HepG2 (cell line): ENCODE measurements at regions not wholly inside any gene's neighbourhood (a gene's known extent, or its start where the extent isn't known, plus 50 kb on each side); places are given as distances from the start of the nearest gene placed in this dataset.
A peak's percentile ranks its signal among the peaks of the same experiment; 100 is the strongest.

Experiments
- ATAC-seq: fragments of 200-7000 bp; cut with Tn5 transposase; 3 replicates; pipeline ENCODE4 v1.9.1; 2020; ENCODE audit warnings: mild to moderate bottlenecking, moderate library complexity
- BruUV-seq: library from RNA; stranded (reverse); fragments of 400-500 nt; replicated peaks from 2 replicates; lab custom pipeline; 2021; lab: Mats Ljungman, UMichigan
- CTCF ChIA-PET: fragments of 300-600 bp; formaldehyde crosslinking; extraction: SDS; loops from one replicate; lab custom pipeline; 2021; ENCODE audit warnings: low total read pairs, inconsistent platforms, low intra/inter-chr PET ratio; lab: Yijun Ruan, JAX
- POLR2A ChIA-PET: fragments of 350-600 bp; sonication (Branson Sonifier 250); formaldehyde crosslinking; loops from one replicate; lab custom pipeline; 2020; ENCODE audit warnings: antibody characterized with exemption, inconsistent platforms; lab: Yijun Ruan, JAX
- DNase-seq: peaks from one replicate; pipeline ENCODE4 v3.0.0-alpha.2; 2015; ENCODE audit warnings: low spot score
- FAIRE-seq: peaks from 3 replicates; lab custom pipeline; 2011; peaks lifted over from hg19 to GRCh38; lab: Jason Lieb, UNC
- H2AFZ ChIP-seq: one replicate; pipeline ENCODE4 v1.6.1; 2011; ENCODE audit warnings: low read length, inconsistent platforms
- H3K27ac ChIP-seq: fragments of 300-600 bp; 3 replicates; pipeline ENCODE4 v1.8.0; 2011; ENCODE audit warnings: mixed run types, mild to moderate bottlenecking, mixed read lengths, low read length, inconsistent platforms; ENCODE audit not compliant: insufficient read depth; ENCODE audit errors: extremely low read length
- H3K27me3 ChIP-seq, 2 experiments: fragments of 200-600 bp in 1 of 2; 2 replicates in 1 of 2; 3 replicates in 1 of 2; pipeline versions ENCODE4 v1.6.0 to v1.8.0; 2011; ENCODE audit warnings: low read length in 2 of 2, mild to moderate bottlenecking in 2 of 2, moderate library complexity in 2 of 2, inconsistent platforms in 1 of 2; ENCODE audit not compliant: insufficient read depth in 2 of 2, control insufficient read depth in 1 of 2
- H3K36me3 ChIP-seq, 2 experiments: fragments of 200-600 bp in 1 of 2; replicated peaks in 1 of 2; 2 replicates in 1 of 2; 3 replicates in 1 of 2; pipeline versions ENCODE4 v1.5.1 to v1.8.0; 2011; ENCODE audit warnings: low read length in 2 of 2, inconsistent platforms in 1 of 2; ENCODE audit not compliant: insufficient read depth in 2 of 2, control insufficient read depth in 1 of 2
- H3K4me1 ChIP-seq: 2 replicates; pipeline ENCODE4 v1.5.1; 2012; ENCODE audit warnings: low read length, inconsistent platforms; ENCODE audit not compliant: insufficient read depth
- H3K4me2 ChIP-seq: 2 replicates; pipeline ENCODE4 v1.6.0; 2011; ENCODE audit warnings: low read depth, low read length, inconsistent platforms
- H3K4me3 ChIP-seq, 3 experiments: fragments of 200-600 bp in 1 of 3; sonication (generic), shearing (Covaris generic) in 1 of 3; replicated peaks in 1 of 3; 2 replicates each; pipeline ENCODE4 v1.5.1; 2011 to 2016; ENCODE audit warnings: low read length in 3 of 3, inconsistent platforms in 2 of 3, low read depth in 2 of 3, mild to moderate bottlenecking in 2 of 3, control low read depth in 1 of 3, mixed read lengths in 1 of 3; ENCODE audit not compliant: insufficient read depth in 1 of 3
- H3K79me2 ChIP-seq: one replicate; pipeline ENCODE4 v1.6.1; 2011; ENCODE audit warnings: low read length, inconsistent platforms; ENCODE audit not compliant: insufficient read depth
- H3K9ac ChIP-seq: 2 replicates; pipeline ENCODE4 v1.6.0; 2011; ENCODE audit warnings: mild to moderate bottlenecking, low read depth, low read length, inconsistent platforms; ENCODE audit not compliant: insufficient read depth
- H3K9me3 ChIP-seq: 2 replicates; pipeline ENCODE4 v1.5.1; 2012; ENCODE audit warnings: mild to moderate bottlenecking, low read length
- H4K20me1 ChIP-seq: 2 replicates; pipeline ENCODE4 v1.6.0; 2011; ENCODE audit warnings: inconsistent platforms, mild to moderate bottlenecking, low read length, moderate library complexity; ENCODE audit not compliant: insufficient read depth
- ATF3 ChIP-seq: sonication (generic); formaldehyde crosslinking; IDR thresholded peaks from 2 replicates; pipeline ENCODE4 v1.4.0; 2020; ENCODE audit warnings: missing genetic modification reagents
- EP300 ChIP-seq, 3 experiments: sonication (generic) in 1 of 3; formaldehyde crosslinking in 1 of 3; IDR thresholded peaks; 2 replicates each; pipeline versions ENCODE4 v1.5.1 to v1.6.1; 2011 to 2020; ENCODE audit warnings: low read depth in 2 of 3, low read length in 2 of 3, borderline replicate concordance in 1 of 3, improper control_type of control experiment in 1 of 3, mild to moderate bottlenecking in 1 of 3, missing genetic modification reagents in 1 of 3, moderate library complexity in 1 of 3
- HHEX ChIP-seq: IDR thresholded peaks from 2 replicates; pipeline ENCODE4 v1.6.1; 2016; ENCODE audit warnings: control low read depth
- NR2F6 ChIP-seq, 2 experiments: IDR thresholded peaks; 2 replicates each; pipeline ENCODE4 v1.6.1; 2016; ENCODE audit warnings: antibody characterized with exemption in 1 of 2, mild to moderate bottlenecking in 1 of 2
- SOX13 ChIP-seq, 3 experiments: fragments of 450-650 bp in 1 of 3; sonication (generic) in 1 of 3; formaldehyde crosslinking in 1 of 3; IDR thresholded peaks in 2 of 3; conservative IDR thresholded peaks in 1 of 3; 2 replicates each; pipeline versions ENCODE4 v1.5.0 to v1.6.1; 2016 to 2020; ENCODE audit warnings: antibody characterized with exemption in 1 of 3, mild to moderate bottlenecking in 1 of 3, missing compliant biosample characterization in 1 of 3, missing genetic modification reagents in 1 of 3, moderate library complexity in 1 of 3
- SOX6 ChIP-seq, 2 experiments: fragments of 450-650 bp in 1 of 2; sonication (generic) in 1 of 2; formaldehyde crosslinking in 1 of 2; IDR thresholded peaks; 2 replicates each; pipeline versions ENCODE4 v1.4.0 to v1.6.1; 2017 to 2020; ENCODE audit warnings: antibody characterized with exemption in 1 of 2, mild to moderate bottlenecking in 1 of 2, missing genetic modification reagents in 1 of 2
- ZNF431 ChIP-seq: sonication (generic); formaldehyde crosslinking; IDR thresholded peaks from 2 replicates; pipeline ENCODE4 v1.9.0; 2022; ENCODE audit warnings: missing genetic modification reagents, low read depth, mild to moderate bottlenecking, borderline replicate concordance
- ZNF607 ChIP-seq: sonication (generic); formaldehyde crosslinking; IDR thresholded peaks from 2 replicates; pipeline ENCODE4 v1.5.1; 2020; ENCODE audit warnings: missing genetic modification reagents, mild to moderate bottlenecking, borderline replicate concordance
- ZSCAN9 ChIP-seq: IDR thresholded peaks from 2 replicates; pipeline ENCODE4 v1.6.1; 2016; ENCODE audit warnings: borderline replicate concordance
- WGBS: methylation state at CpG from one replicate; pipeline ENCODE4 v1.1.6; 2017; ENCODE audit warnings: low lambda C conversion rate; 5-methylcytosine and 5-hydroxymethylcytosine counted together
- in situ Hi-C: cut with HindIII; loops from 2 replicates; pipeline ENCODE4 v1.10.0; 2017; ENCODE audit warnings: low pct_unique_long_range_greater_than_20kb; ENCODE audit not compliant: extremely low pct_ligation_motif_present
- intact Hi-C: fragments of 100-400 bp; cut with micrococcal nuclease; formaldehyde crosslinking; loops from one replicate; pipeline ENCODE4 v1.10.0; 2022; ENCODE audit not compliant: unreplicated experiment

- no peak for TF ChIP-seq EP300 (IDR thresholded peaks at IDR 0.05; ENCODE audit: low read depth in 2 of 2, low read length in 2 of 2)
- no peak for TF ChIP-seq EP300 (CRISPR knock-in tag; IDR thresholded peaks at IDR 0.05; ENCODE audit: borderline replicate concordance)
- TF ChIP-seq ATF3 (CRISPR knock-in tag) = no peak
Measured at GRCh38 chr16:50956637-50957036, 194.4 kb downstream of the SALL1 start (continued).

- ATAC-seq (no peak; the same call in 2 of the 3 replicates), DNase-seq (no peak), FAIRE-seq (no peak)
- Histone ChIP-seq H3K79me2 (no peaks in the 10 kb centered on the region), H3K27me3 (no peaks in the 10 kb centered on the region; a peak in 2 of 5 replicates), H3K9me3 (no peaks in the 10 kb centered on the region), H3K4me3 (no peak overlapping the region), H3K9ac (no peak overlapping the region), H2AFZ (no peak overlapping the region), H3K4me2 (no peak overlapping the region), H3K36me3 (no peaks in the 10 kb centered on the region), H4K20me1 (no peaks in the 10 kb centered on the region), H3K27ac (no peak overlapping the region), H3K4me1 (no peaks in the 10 kb centered on the region)
- POLR2A ChIA-PET = no interaction called here
- WGBS = 10% methylated on average over 2 of the region's 2 CpGs
- CTCF ChIA-PET = no interaction called here
- TF ChIP-seq ZNF607 (no peak), SOX13 (IDR thresholded peaks at IDR 0.05) (no peak), SOX13 (CRISPR knock-in tag; conservative IDR thresholded peaks at IDR 0.05 in 1 of 2, IDR thresholded peaks at IDR 0.05 in 1 of 2) (peak in 1 of 2 experiments; percentile 24; a peak in 1 of 4 replicates), HHEX (CRISPR knock-in tag) (peak; percentile 51; the same call in 1 of the 2 replicates), SOX6 (IDR thresholded peaks at IDR 0.05) (no peak), SOX6 (CRISPR knock-in tag; IDR thresholded peaks at IDR 0.05) (0 out of 2 replicates have a peak, but pooled peaks have one; percentile 12), ZSCAN9 (CRISPR knock-in tag) (no peak), ZNF431 (CRISPR knock-in tag) (no peak), NR2F6 (IDR thresholded peaks at IDR 0.05) (0 out of 2 replicates have a peak, but pooled peaks have one; percentile 14), NR2F6 (CRISPR knock-in tag; IDR thresholded peaks at IDR 0.05) (no peak)
- BruUV-seq = no TSS peak
- intact Hi-C loops (no loop called here), in situ Hi-C loops (no loop called here)
Measured at GRCh38 chr16:50955311-50955710, 195.8 kb downstream of the SALL1 start.
